SK-N-SH treated with all-trans-retinoic acid at 6 μM for 48 hours (cell line): ENCODE measurements at regions not wholly inside any gene's neighbourhood (a gene's known extent, or its start where the extent isn't known, plus 50 kb on each side); places are given as distances from the start of the nearest gene placed in this dataset.

ENCODE experiments used
- ARNTL ChIP-seq: fragments of 450-650 bp; formaldehyde crosslinking; IDR thresholded peaks from 2 replicates; pipeline ENCODE4 v1.5.0; 2020; ENCODE audit warnings: low read depth, mild to moderate bottlenecking, moderate library complexity, borderline replicate concordance
- BACH2 ChIP-seq: fragments of 250-450 bp; sonication (Bioruptor Pico); IDR thresholded peaks from 2 replicates; pipeline ENCODE4 v1.9.0; 2021; ENCODE audit warnings: mild to moderate bottlenecking, borderline replicate concordance
- CSDC2 ChIP-seq: fragments of 250-450 bp; sonication (Bioruptor Pico); IDR thresholded peaks from 2 replicates; pipeline ENCODE4 v1.5.0; 2020; ENCODE audit warnings: mild to moderate bottlenecking, moderate library complexity
- GLIS3 ChIP-seq: fragments of 250-450 bp; sonication (Bioruptor Pico); IDR thresholded peaks from 2 replicates; pipeline ENCODE4 v1.5.0; 2020; ENCODE audit warnings: mild to moderate bottlenecking, moderate library complexity
- OSR1 ChIP-seq: fragments of 250-450 bp; sonication (Bioruptor Pico); IDR thresholded peaks from 2 replicates; pipeline ENCODE4 v1.8.0; 2022; ENCODE audit warnings: moderate library complexity, mild to moderate bottlenecking, inconsistent platforms
- PPARA ChIP-seq: fragments of 250-450 bp; sonication (Bioruptor Pico); IDR thresholded peaks from 2 replicates; pipeline ENCODE4 v1.5.0; 2020; ENCODE audit warnings: mild to moderate bottlenecking, borderline replicate concordance
- TOX ChIP-seq: fragments of 250-450 bp; sonication (Bioruptor Pico); IDR thresholded peaks from 2 replicates; pipeline ENCODE4 v1.8.0; 2021; ENCODE audit warnings: mild to moderate bottlenecking, moderate library complexity, borderline replicate concordance
- ZFP3 ChIP-seq: fragments of 250-450 bp; sonication (Bioruptor Pico); IDR thresholded peaks from 2 replicates; pipeline ENCODE4 v1.5.0; 2020; ENCODE audit warnings: mild to moderate bottlenecking, moderate library complexity
- ZNF565 ChIP-seq: fragments of 450-650 bp; formaldehyde crosslinking; conservative IDR thresholded peaks from 2 replicates; pipeline ENCODE4 v1.5.0; 2020; ENCODE audit warnings: low read depth, mild to moderate bottlenecking, moderate library complexity
- TF ChIP-seq, protein P1 (sequence below): fragments of 250-450 bp; sonication (Bioruptor Pico); IDR thresholded peaks from 2 replicates; pipeline ENCODE4 v1.5.0; 2020; ENCODE audit warnings: mild to moderate bottlenecking, moderate library complexity
- TF ChIP-seq, protein P2 (sequence below): fragments of 250-450 bp; sonication (Bioruptor Pico); IDR thresholded peaks from 2 replicates; pipeline ENCODE4 v1.8.0; 2020; ENCODE audit warnings: mild to moderate bottlenecking, moderate library complexity, borderline replicate concordance

DNA sequence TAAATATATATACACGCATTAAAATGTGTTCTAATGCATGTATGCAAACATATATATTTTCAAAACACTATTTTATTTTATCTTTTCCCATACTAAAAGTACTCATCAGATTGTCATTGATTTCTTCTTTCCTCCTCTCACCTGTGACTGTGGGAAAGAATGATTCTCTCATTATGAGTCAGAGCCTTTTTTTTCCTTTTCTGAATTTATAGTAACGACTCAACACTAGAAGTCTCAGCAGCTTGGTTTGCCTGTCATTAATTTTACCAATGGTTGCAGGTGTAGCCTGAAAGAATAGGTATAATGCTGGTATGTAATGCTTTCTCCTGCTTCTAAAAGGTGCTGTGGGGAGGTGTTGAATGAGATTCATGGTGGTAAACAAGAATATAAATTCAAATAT, 328.7 kb downstream of the UTRN start:
- TF ChIP-seq ZNF565 (no peak), ARNTL (CRISPR knock-in tag) (no peak), OSR1 (CRISPR knock-in tag) (no peak), PPARA (CRISPR knock-in tag) (no peak), BACH2 (CRISPR knock-in tag) (no peak), GLIS3 (no peak), TOX (CRISPR knock-in tag) (no peak), CSDC2 (CRISPR knock-in tag) (no peak), ZFP3 (CRISPR knock-in tag) (no peak)
- TF ChIP-seq, protein P1, sequence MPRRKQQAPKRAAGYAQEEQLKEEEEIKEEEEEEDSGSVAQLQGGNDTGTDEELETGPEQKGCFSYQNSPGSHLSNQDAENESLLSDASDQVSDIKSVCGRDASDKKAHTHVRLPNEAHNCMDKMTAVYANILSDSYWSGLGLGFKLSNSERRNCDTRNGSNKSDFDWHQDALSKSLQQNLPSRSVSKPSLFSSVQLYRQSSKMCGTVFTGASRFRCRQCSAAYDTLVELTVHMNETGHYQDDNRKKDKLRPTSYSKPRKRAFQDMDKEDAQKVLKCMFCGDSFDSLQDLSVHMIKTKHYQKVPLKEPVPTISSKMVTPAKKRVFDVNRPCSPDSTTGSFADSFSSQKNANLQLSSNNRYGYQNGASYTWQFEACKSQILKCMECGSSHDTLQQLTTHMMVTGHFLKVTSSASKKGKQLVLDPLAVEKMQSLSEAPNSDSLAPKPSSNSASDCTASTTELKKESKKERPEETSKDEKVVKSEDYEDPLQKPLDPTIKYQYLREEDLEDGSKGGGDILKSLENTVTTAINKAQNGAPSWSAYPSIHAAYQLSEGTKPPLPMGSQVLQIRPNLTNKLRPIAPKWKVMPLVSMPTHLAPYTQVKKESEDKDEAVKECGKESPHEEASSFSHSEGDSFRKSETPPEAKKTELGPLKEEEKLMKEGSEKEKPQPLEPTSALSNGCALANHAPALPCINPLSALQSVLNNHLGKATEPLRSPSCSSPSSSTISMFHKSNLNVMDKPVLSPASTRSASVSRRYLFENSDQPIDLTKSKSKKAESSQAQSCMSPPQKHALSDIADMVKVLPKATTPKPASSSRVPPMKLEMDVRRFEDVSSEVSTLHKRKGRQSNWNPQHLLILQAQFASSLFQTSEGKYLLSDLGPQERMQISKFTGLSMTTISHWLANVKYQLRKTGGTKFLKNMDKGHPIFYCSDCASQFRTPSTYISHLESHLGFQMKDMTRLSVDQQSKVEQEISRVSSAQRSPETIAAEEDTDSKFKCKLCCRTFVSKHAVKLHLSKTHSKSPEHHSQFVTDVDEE (CRISPR knock-in tag), result no peak
- TF ChIP-seq, protein P2, sequence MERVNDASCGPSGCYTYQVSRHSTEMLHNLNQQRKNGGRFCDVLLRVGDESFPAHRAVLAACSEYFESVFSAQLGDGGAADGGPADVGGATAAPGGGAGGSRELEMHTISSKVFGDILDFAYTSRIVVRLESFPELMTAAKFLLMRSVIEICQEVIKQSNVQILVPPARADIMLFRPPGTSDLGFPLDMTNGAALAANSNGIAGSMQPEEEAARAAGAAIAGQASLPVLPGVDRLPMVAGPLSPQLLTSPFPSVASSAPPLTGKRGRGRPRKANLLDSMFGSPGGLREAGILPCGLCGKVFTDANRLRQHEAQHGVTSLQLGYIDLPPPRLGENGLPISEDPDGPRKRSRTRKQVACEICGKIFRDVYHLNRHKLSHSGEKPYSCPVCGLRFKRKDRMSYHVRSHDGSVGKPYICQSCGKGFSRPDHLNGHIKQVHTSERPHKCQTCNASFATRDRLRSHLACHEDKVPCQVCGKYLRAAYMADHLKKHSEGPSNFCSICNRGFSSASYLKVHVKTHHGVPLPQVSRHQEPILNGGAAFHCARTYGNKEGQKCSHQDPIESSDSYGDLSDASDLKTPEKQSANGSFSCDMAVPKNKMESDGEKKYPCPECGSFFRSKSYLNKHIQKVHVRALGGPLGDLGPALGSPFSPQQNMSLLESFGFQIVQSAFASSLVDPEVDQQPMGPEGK, result no peak
